Uterus (tissue), 2 donors: ENCODE measurements at regions not wholly inside any gene's neighbourhood (a gene's known extent, or its start where the extent isn't known, plus 50 kb on each side); places are given as distances from the start of the nearest gene placed in this dataset.

ENCODE experiments used
- CTCF ChIP-seq, 4 experiments: fragments of 200-600 bp in 2 of 4; fragments of 450-650 bp in 2 of 4; sonication (generic) in 2 of 4; IDR thresholded peaks; one replicate each; pipeline ENCODE4 v1.5.1; 2016 to 2019; ENCODE audit warnings: antibody characterized with exemption in 4 of 4, mild to moderate bottlenecking in 2 of 4, moderate library complexity in 1 of 4
- POLR2A ChIP-seq, 2 donors: fragments of 450-650 bp; IDR thresholded peaks; one replicate each; pipeline ENCODE4 v1.6.1; 2016; ENCODE audit warnings: antibody characterized with exemption in 2 of 2, mild to moderate bottlenecking in 1 of 2, moderate library complexity in 1 of 2

- TF ChIP-seq CTCF (IDR thresholded peaks at IDR 0.05) = no peak
- TF ChIP-seq POLR2A (IDR thresholded peaks at IDR 0.05) = no peak
Observed at GRCh38 chr7:13682626-13683025, 306.8 kb downstream of the ETV1 start.
